Osteoblast (primary cell): ENCODE measurements at regions not wholly inside any gene's neighbourhood (a gene's known extent, or its start where the extent isn't known, plus 50 kb on each side); places are given as distances from the start of the nearest gene placed in this dataset.
"Not testable (repeated sequence)": the region's sequence is repeated elsewhere in the genome, so short reads cannot be mapped to it uniquely, and the experiment has no call there.

ENCODE experiments used
- DNase-seq: peaks from one replicate; pipeline ENCODE4 v3.0.0; 2011; ENCODE audit warnings: low spot score, mixed read lengths; ENCODE audit not compliant: insufficient read length; ENCODE audit errors: missing footprints
- H2AFZ ChIP-seq: 2 replicates; pipeline ENCODE4 v1.6.0; 2011; ENCODE audit warnings: mild to moderate bottlenecking, low read length
- H3K27ac ChIP-seq: 2 replicates; pipeline ENCODE4 v1.5.1; 2011; ENCODE audit warnings: mild to moderate bottlenecking, low read depth, low read length, moderate library complexity
- H3K27me3 ChIP-seq: 2 replicates; pipeline ENCODE4 v1.6.0; 2012; ENCODE audit warnings: mild to moderate bottlenecking, control low read depth, inconsistent platforms, low read length, moderate library complexity; ENCODE audit not compliant: insufficient read depth
- H3K36me3 ChIP-seq: 2 replicates; pipeline ENCODE4 v1.5.1; 2011; ENCODE audit warnings: mild to moderate bottlenecking, low read length, control low read depth, moderate library complexity; ENCODE audit not compliant: insufficient read depth
- H3K4me1 ChIP-seq: 2 replicates; pipeline ENCODE4 v1.5.1; 2011; ENCODE audit warnings: mild to moderate bottlenecking, low read length, control low read depth, moderate library complexity; ENCODE audit not compliant: insufficient read depth
- H3K4me2 ChIP-seq: 2 replicates; pipeline ENCODE4 v1.6.0; 2011; ENCODE audit warnings: mild to moderate bottlenecking, low read length; ENCODE audit not compliant: insufficient read depth
- H3K4me3 ChIP-seq: fragments of 200-600 bp; sonication (generic); 3 replicates; pipeline ENCODE4 v1.5.1; 2012; ENCODE audit warnings: mild to moderate bottlenecking, low read length, inconsistent platforms; ENCODE audit not compliant: insufficient read depth
- H3K79me2 ChIP-seq: 2 replicates; pipeline ENCODE4 v1.6.0; 2012; ENCODE audit warnings: mild to moderate bottlenecking, low read length, control low read depth, inconsistent platforms; ENCODE audit not compliant: insufficient read depth
- H3K9me3 ChIP-seq: 2 replicates; pipeline ENCODE4 v1.5.1; 2011; ENCODE audit warnings: low read depth, low read length, control low read depth
- H4K20me1 ChIP-seq: 2 replicates; pipeline ENCODE4 v1.6.0; 2012; ENCODE audit warnings: mild to moderate bottlenecking, low read length, control low read depth; ENCODE audit not compliant: insufficient read depth
- CTCF ChIP-seq: IDR thresholded peaks from 2 replicates; pipeline ENCODE4 v1.5.1; 2011; ENCODE audit warnings: mild to moderate bottlenecking, low read depth, low read length, moderate library complexity; ENCODE audit errors: extremely low read depth

- H3K4me2 ChIP-seq: no peak overlapping the region
- H3K27ac ChIP-seq: no peak overlapping the region
- H3K36me3 ChIP-seq: no peaks in the 10 kb centered on the region
- no peak for TF ChIP-seq CTCF
- no peak overlapping the region for H3K4me3 ChIP-seq
- H3K9me3 ChIP-seq: no peaks in the 10 kb centered on the region
- no peak for DNase-seq
- H3K27me3 ChIP-seq: no peaks in the 10 kb centered on the region
- no peak overlapping the region for H2AFZ ChIP-seq
- H3K79me2 ChIP-seq: no peaks in the 10 kb centered on the region
- no peaks in the 10 kb centered on the region for H3K4me1 ChIP-seq
- no peaks in the 10 kb centered on the region for H4K20me1 ChIP-seq
Observed at GRCh38 chr7:96921771-96922170, 83.6 kb upstream of the DLX6 start.

GRCh38 chr7:96923345-96923744 lies 82.0 kb upstream of the DLX6 start:
- DNase-seq: peak; percentile 73
- H3K4me1 ChIP-seq, H3K4me2 ChIP-seq, H4K20me1 ChIP-seq, H3K27ac ChIP-seq, H3K27me3 ChIP-seq, H3K9me3 ChIP-seq, H2AFZ ChIP-seq, H3K4me3 ChIP-seq, H3K36me3 ChIP-seq, H3K79me2 ChIP-seq: not testable (repeated sequence)

GRCh38 chr7:96927131-96927530 lies 78.2 kb upstream of the DLX6 start:
- DNase-seq: no peak
- Histone ChIP-seq H3K27ac (no peak overlapping the region), H3K4me3 (no peak overlapping the region), H3K4me2 (no peak overlapping the region), H3K4me1 (no peaks in the 10 kb centered on the region), H2AFZ (no peak overlapping the region), H3K79me2 (no peaks in the 10 kb centered on the region), H3K36me3 (no peaks in the 10 kb centered on the region), H4K20me1 (no peaks in the 10 kb centered on the region), H3K9me3 (no peaks in the 10 kb centered on the region), H3K27me3 (peaks cover 5% of the 10 kb centered on the region)
- no peak for TF ChIP-seq CTCF

- Histone ChIP-seq H3K27ac (no peak overlapping the region), H3K36me3 (no peaks in the 10 kb centered on the region), H3K27me3 (peaks cover 5% of the 10 kb centered on the region), H4K20me1 (no peaks in the 10 kb centered on the region), H2AFZ (no peak overlapping the region), H3K9me3 (no peaks in the 10 kb centered on the region), H3K79me2 (no peaks in the 10 kb centered on the region), H3K4me1 (no peaks in the 10 kb centered on the region), H3K4me3 (no peak overlapping the region), H3K4me2 (no peak overlapping the region)
- DNase-seq: no peak
- TF ChIP-seq CTCF: no peak
Observed at GRCh38 chr7:96928965-96929364, 76.4 kb upstream of the DLX6 start.

GRCh38 chr7:96931891-96932290 lies 73.5 kb upstream of the DLX6 start:
- no peaks in the 10 kb centered on the region for H4K20me1 ChIP-seq
- no peaks in the 10 kb centered on the region for H3K36me3 ChIP-seq
- no peak overlapping the region for H3K4me2 ChIP-seq
- H2AFZ ChIP-seq: no peak overlapping the region
- H3K79me2 ChIP-seq: no peaks in the 10 kb centered on the region
- no peak overlapping the region for H3K27ac ChIP-seq
- TF ChIP-seq CTCF: no peak
- H3K4me3 ChIP-seq: no peak overlapping the region
- peaks cover 8% of the 10 kb centered on the region for H3K27me3 ChIP-seq
- no peaks in the 10 kb centered on the region for H3K4me1 ChIP-seq
- peak; percentile 13 for DNase-seq
- H3K9me3 ChIP-seq: no peaks in the 10 kb centered on the region
